K562 (cell line): ENCODE measurements at regions not wholly inside any gene's neighbourhood (a gene's known extent, or its start where the extent isn't known, plus 50 kb on each side); places are given as distances from the start of the nearest gene placed in this dataset.
"Not testable (repeated sequence)": the region's sequence is repeated elsewhere in the genome, so short reads cannot be mapped to it uniquely, and the experiment has no call there.

Experiments
- ATAC-seq: fragments of 200-7000 bp; cut with Tn5 transposase; 3 replicates; pipeline ENCODE4 v1.9.1; 2020; ENCODE audit warnings: moderate library complexity
- BruUV-seq: library from RNA; stranded (reverse); fragments of 400-500 nt; replicated peaks from 2 replicates; lab custom pipeline; 2021; lab: Mats Ljungman, UMichigan
- CTCF ChIA-PET: fragments of 300-600 bp; formaldehyde crosslinking; extraction: SDS; loops from one replicate; lab custom pipeline; 2021; ENCODE audit warnings: low intra/inter-chr PET ratio; lab: Yijun Ruan, JAX
- POLR2A ChIA-PET: fragments of 300-600, 350-650 bp; sonication (Branson Sonifier 250); formaldehyde crosslinking; extraction: SDS; loops from one replicate; lab custom pipeline; 2021; ENCODE audit warnings: antibody characterized with exemption, inconsistent platforms; lab: Yijun Ruan, JAX
- DNase-seq, 4 experiments: peaks; one replicate each; pipeline versions ENCODE4 v3.0.0 to v3.0.0-alpha.2; 2011 to 2018; ENCODE audit warnings: low spot score in 3 of 4, mixed read lengths in 3 of 4; ENCODE audit errors: extremely low read depth in 1 of 4
- FAIRE-seq: peaks from 2 replicates; lab custom pipeline; 2011; peaks lifted over from hg19 to GRCh38; lab: Jason Lieb, UNC
- H2AFZ ChIP-seq: 2 replicates; pipeline ENCODE4 v1.6.0; 2011; ENCODE audit warnings: low read depth, low read length, control low read depth, inconsistent platforms
- H3K27ac ChIP-seq: fragments of 200-600 bp; 3 replicates; pipeline ENCODE4 v1.8.0; 2011; ENCODE audit warnings: low read depth, mild to moderate bottlenecking, control low read depth, inconsistent platforms, low read length, moderate library complexity, mixed read lengths; ENCODE audit errors: extremely low read depth
- H3K27me3 ChIP-seq, 2 experiments: fragments of 300-600 bp in 1 of 2; 2 replicates in 1 of 2; 3 replicates in 1 of 2; pipeline versions ENCODE4 v1.6.0 to v1.8.0; 2011; ENCODE audit warnings: inconsistent platforms in 2 of 2, low read length in 2 of 2, mild to moderate bottlenecking in 1 of 2, mixed read lengths in 1 of 2, moderate library complexity in 1 of 2; ENCODE audit not compliant: control insufficient read depth in 2 of 2, insufficient read depth in 2 of 2
- H3K36me3 ChIP-seq: fragments of 300-600 bp; 3 replicates; pipeline ENCODE4 v1.8.0; 2011; ENCODE audit warnings: mild to moderate bottlenecking, low read length, inconsistent platforms; ENCODE audit not compliant: control insufficient read depth, insufficient read depth
- H3K4me1 ChIP-seq, 2 experiments: fragments of 200-600 bp in 1 of 2; replicated peaks in 1 of 2; 2 replicates in 1 of 2; 3 replicates in 1 of 2; pipeline versions ENCODE4 v1.5.1 to v1.8.0; 2011; ENCODE audit warnings: inconsistent platforms in 2 of 2, low read length in 2 of 2, mild to moderate bottlenecking in 1 of 2, mixed read lengths in 1 of 2, moderate library complexity in 1 of 2; ENCODE audit not compliant: control insufficient read depth in 2 of 2, insufficient read depth in 2 of 2
- H3K4me2 ChIP-seq: 2 replicates; pipeline ENCODE4 v1.6.1; 2011; ENCODE audit warnings: low read length, control low read depth, inconsistent platforms, mixed read lengths; ENCODE audit not compliant: insufficient read depth
- H3K4me3 ChIP-seq: fragments of 200-600 bp; sonication (generic), shearing (Covaris generic); 2 replicates; pipeline ENCODE4 v1.5.1; 2016; ENCODE audit warnings: control low read depth, inconsistent platforms
- H3K79me2 ChIP-seq: fragments of 200-600 bp; 3 replicates; pipeline ENCODE4 v1.8.0; 2011; ENCODE audit warnings: low read length, inconsistent platforms; ENCODE audit not compliant: control insufficient read depth, insufficient read depth
- H3K9ac ChIP-seq, 2 experiments: 2 replicates each; pipeline versions ENCODE4 v1.6.0 to v1.6.1; 2011; ENCODE audit warnings: low read depth in 2 of 2, low read length in 2 of 2, control low read depth in 1 of 2, inconsistent platforms in 1 of 2, mild to moderate bottlenecking in 1 of 2, mixed read lengths in 1 of 2; ENCODE audit not compliant: insufficient read depth in 1 of 2
- H3K9me1 ChIP-seq: one replicate; pipeline ENCODE4 v1.6.0; 2011; ENCODE audit warnings: inconsistent platforms, mild to moderate bottlenecking, low read length, moderate library complexity; ENCODE audit not compliant: control insufficient read depth, insufficient read depth
- H3K9me3 ChIP-seq: replicated peaks from 2 replicates; pipeline ENCODE4 v1.5.1; 2011; ENCODE audit warnings: low read depth, low read length, inconsistent platforms; ENCODE audit not compliant: control insufficient read depth, insufficient read depth
- H4K20me1 ChIP-seq: replicated peaks from 2 replicates; pipeline ENCODE4 v1.6.1; 2011; ENCODE audit warnings: low read length, inconsistent platforms, mixed read lengths; ENCODE audit not compliant: control insufficient read depth, insufficient read depth
- PML ChIP-seq: IDR thresholded peaks from 2 replicates; pipeline ENCODE4 v1.6.1; 2012; ENCODE audit warnings: low read length, inconsistent platforms
- WGBS: fragments of 100-300 bp; shearing (Covaris generic); methylation state at CpG from one replicate; pipeline ENCODE4 v1.1.6; 2016; ENCODE audit warnings: low coverage, mixed read lengths; ENCODE audit not compliant: insufficient coverage; ENCODE audit errors: missing lambda C conversion rate; 5-methylcytosine and 5-hydroxymethylcytosine counted together
- in situ Hi-C: fragments of 300-500 bp; cut with MboI; formaldehyde crosslinking; loops from 4 replicates; pipeline ENCODE4 v1.15.0; 2018; ENCODE audit warnings: inconsistent platforms, mixed read lengths
- intact Hi-C: fragments of 100-400 bp; cut with micrococcal nuclease; formaldehyde crosslinking; loops from 2 replicates; pipeline ENCODE4 v1.14.2; 2022

DNA sequence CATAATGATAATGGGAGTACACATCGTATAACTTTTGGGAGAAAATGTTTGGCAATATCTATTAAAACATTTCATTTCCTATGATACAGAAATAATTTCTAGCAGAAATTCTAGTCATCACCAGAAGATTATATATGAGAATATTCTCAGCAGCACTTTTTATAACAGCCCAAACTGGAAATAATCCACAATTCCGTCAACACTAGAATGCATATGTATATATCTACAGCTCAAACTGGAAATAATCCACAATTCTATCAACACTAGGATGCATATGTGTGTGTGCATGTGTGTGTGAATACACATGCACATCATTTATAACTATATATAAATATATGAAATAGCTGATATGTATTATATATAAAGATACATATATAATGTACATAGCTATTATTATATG lies 408.0 kb upstream of the KLHL1 start:
- ChIA-PET CTCF (no interaction called here), POLR2A (no interaction called here)
- H3K9ac ChIP-seq = no peak overlapping the region
- H3K9me1 ChIP-seq = no peaks in the 10 kb centered on the region
- 5% methylated on average over 2 of the region's 2 CpGs for WGBS
- H3K4me3 ChIP-seq = no peak overlapping the region
- no TSS peak for BruUV-seq
- DNase-seq (no peak), ATAC-seq (no peak), FAIRE-seq (no peak)
- in situ Hi-C loops = no loop called here
- TF ChIP-seq PML = no peak
- H3K4me1 ChIP-seq = no peaks in the 10 kb centered on the region
- no peaks in the 10 kb centered on the region for H3K79me2 ChIP-seq
- H3K4me2 ChIP-seq = no peak overlapping the region
- H3K9me3 ChIP-seq = no peaks in the 10 kb centered on the region
- no peak overlapping the region for H2AFZ ChIP-seq
- H3K36me3 ChIP-seq = no peaks in the 10 kb centered on the region
- H3K27me3 ChIP-seq = no peaks in the 10 kb centered on the region
- no peaks in the 10 kb centered on the region for H4K20me1 ChIP-seq
- H3K27ac ChIP-seq = no peak overlapping the region
- intact Hi-C loops = no loop called here

DNA sequence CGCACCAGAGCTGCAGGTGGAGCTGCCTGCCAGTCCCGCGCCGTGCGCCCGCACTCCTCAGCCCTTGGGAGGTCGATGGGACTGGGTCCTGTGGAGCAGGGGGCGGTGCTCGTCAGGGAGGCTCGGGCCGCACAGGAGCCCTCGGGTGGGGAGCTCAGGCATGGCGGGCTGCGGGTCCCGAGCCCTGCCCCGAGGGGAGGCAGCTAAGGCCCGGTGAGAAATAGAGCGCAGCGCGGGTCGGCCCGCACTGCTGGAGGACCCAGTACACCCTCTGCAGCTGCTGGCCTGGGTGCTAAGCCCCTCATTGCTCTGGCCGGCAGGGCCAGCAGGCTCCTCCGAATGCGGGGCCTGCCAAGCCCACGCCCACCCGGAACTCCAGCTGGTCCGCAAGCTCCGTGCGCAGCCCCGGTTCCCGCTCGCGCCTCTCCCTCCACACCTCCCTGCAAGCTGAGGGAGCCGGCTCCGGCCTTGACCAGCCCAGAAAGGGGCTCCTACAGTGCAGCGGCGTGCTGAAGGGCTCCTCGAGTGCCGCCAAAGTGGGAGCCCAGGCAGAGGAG lies 403.7 kb upstream of the KLHL1 start:
- POLR2A ChIA-PET = interaction anchor here (0.6 kb wide), 1 partner anchor 78 kb away, joined by 3 read pairs; no protein-coding TSS in a partner anchor
- FAIRE-seq, H3K4me1 ChIP-seq, H3K9ac ChIP-seq, H3K36me3 ChIP-seq, H3K4me2 ChIP-seq, H3K9me1 ChIP-seq, H3K27ac ChIP-seq, H2AFZ ChIP-seq, CTCF ChIA-PET, ATAC-seq, H3K4me3 ChIP-seq, H3K9me3 ChIP-seq, DNase-seq, in situ Hi-C loops, H3K27me3 ChIP-seq, BruUV-seq, H3K79me2 ChIP-seq, H4K20me1 ChIP-seq, intact Hi-C loops: not testable (repeated sequence)
- 5% methylated on average over 12 of the region's 40 CpGs for WGBS
